HEK293 (cell line): ENCODE measurements at regions not wholly inside any gene's neighbourhood (a gene's known extent, or its start where the extent isn't known, plus 50 kb on each side); places are given as distances from the start of the nearest gene placed in this dataset.

Experiments used
- CTCF ChIA-PET: fragments of 350-600 bp; formaldehyde crosslinking; extraction: SDS; loops from one replicate; lab custom pipeline; 2021; ENCODE audit warnings: antibody characterized with exemption; lab: Yijun Ruan, JAX
- POLR2A ChIA-PET: fragments of 300-600 bp; formaldehyde crosslinking; extraction: SDS; loops from one replicate; lab custom pipeline; 2020; ENCODE audit warnings: antibody characterized with exemption, inconsistent platforms; lab: Yijun Ruan, JAX
- H3K27ac ChIP-seq: fragments of 200-500 bp; sonication (Bioruptor generic); 2 replicates; pipeline ENCODE4 v1.5.1; 2014; ENCODE audit warnings: low read depth, low read length, control low read depth, inconsistent platforms; ENCODE audit errors: extremely low read depth
- H3K36me3 ChIP-seq, 2 experiments: fragments of 200-500 bp in 1 of 2; sonication (Bioruptor generic) in 1 of 2; 1 replicate in 1 of 2; 2 replicates in 1 of 2; pipeline ENCODE4 v1.5.1; 2014 to 2017; ENCODE audit warnings: inconsistent platforms in 2 of 2, low read length in 2 of 2; ENCODE audit not compliant: control insufficient read depth in 2 of 2, insufficient read depth in 1 of 2
- H3K4me1 ChIP-seq: fragments of 200-500 bp; sonication (Bioruptor generic); 2 replicates; pipeline ENCODE4 v1.5.1; 2014; ENCODE audit warnings: mild to moderate bottlenecking, low read length, inconsistent platforms; ENCODE audit not compliant: control insufficient read depth, insufficient read depth
- H3K4me3 ChIP-seq: 2 replicates; pipeline ENCODE4 v1.5.1; 2011; ENCODE audit warnings: low read depth, mild to moderate bottlenecking, control low read depth, low read length, moderate library complexity
- H3K9me3 ChIP-seq: fragments of 200-500 bp; sonication (Bioruptor generic); 2 replicates; pipeline ENCODE4 v1.5.1; 2014; ENCODE audit warnings: low read depth, low read length, inconsistent platforms; ENCODE audit not compliant: control insufficient read depth, insufficient read depth
- KLF10 ChIP-seq: fragments of 450-650 bp; IDR thresholded peaks from 2 replicates; pipeline ENCODE4 v1.5.1; 2018; ENCODE audit warnings: missing biosample characterization, mild to moderate bottlenecking, missing genetic modification characterization
- KLF16 ChIP-seq: fragments of 450-650 bp; formaldehyde crosslinking; IDR thresholded peaks from 2 replicates; pipeline ENCODE4 v1.5.1; 2017; ENCODE audit warnings: missing biosample characterization, missing genetic modification characterization
- MZF1 ChIP-seq: fragments of 450-650 bp; formaldehyde crosslinking; IDR thresholded peaks from 2 replicates; pipeline ENCODE4 v1.5.1; 2017; ENCODE audit warnings: missing biosample characterization, missing genetic modification characterization, borderline replicate concordance
- OSR2 ChIP-seq: fragments of 450-650 bp; formaldehyde crosslinking; IDR thresholded peaks from 2 replicates; pipeline ENCODE4 v1.5.1; 2016; ENCODE audit warnings: missing biosample characterization, missing genetic modification characterization
- SALL2 ChIP-seq: fragments of 450-650 bp; formaldehyde crosslinking; IDR thresholded peaks from 2 replicates; pipeline ENCODE4 v1.5.0; 2017; ENCODE audit warnings: missing biosample characterization, mild to moderate bottlenecking, missing genetic modification characterization, borderline replicate concordance
- YY2 ChIP-seq: fragments of 450-650 bp; formaldehyde crosslinking; IDR thresholded peaks from 2 replicates; pipeline ENCODE4 v1.5.1; 2016; ENCODE audit warnings: missing biosample characterization, missing genetic modification characterization
- ZBTB17 ChIP-seq: fragments of 450-650 bp; formaldehyde crosslinking; IDR thresholded peaks from 2 replicates; pipeline ENCODE4 v1.5.1; 2016; ENCODE audit warnings: missing biosample characterization, missing genetic modification characterization
- ZBTB21 ChIP-seq: fragments of 450-650 bp; formaldehyde crosslinking; IDR thresholded peaks from 2 replicates; pipeline ENCODE4 v1.5.1; 2017; ENCODE audit warnings: missing biosample characterization, missing genetic modification characterization
- ZFP37 ChIP-seq: fragments of 450-650 bp; formaldehyde crosslinking; IDR thresholded peaks from 2 replicates; pipeline ENCODE4 v1.5.1; 2016; ENCODE audit warnings: missing biosample characterization, missing genetic modification characterization
- ZIC2 ChIP-seq: fragments of 450-650 bp; formaldehyde crosslinking; IDR thresholded peaks from 2 replicates; pipeline ENCODE4 v1.5.1; 2016; ENCODE audit warnings: missing biosample characterization, missing genetic modification characterization
- ZNF133 ChIP-seq: fragments of 450-650 bp; formaldehyde crosslinking; IDR thresholded peaks from 2 replicates; pipeline ENCODE4 v1.5.1; 2016; ENCODE audit warnings: missing biosample characterization, missing genetic modification characterization
- ZNF138 ChIP-seq: fragments of 450-650 bp; formaldehyde crosslinking; IDR thresholded peaks from 2 replicates; pipeline ENCODE4 v1.5.1; 2016; ENCODE audit warnings: missing biosample characterization, missing genetic modification characterization, borderline replicate concordance
- ZNF140 ChIP-seq: fragments of 450-650 bp; formaldehyde crosslinking; IDR thresholded peaks from 2 replicates; pipeline ENCODE4 v1.5.1; 2016; ENCODE audit warnings: missing biosample characterization, missing genetic modification characterization
- ZNF146 ChIP-seq: fragments of 450-650 bp; formaldehyde crosslinking; IDR thresholded peaks from 2 replicates; pipeline ENCODE4 v1.5.1; 2016; ENCODE audit warnings: missing biosample characterization, missing genetic modification characterization
- ZNF223 ChIP-seq: fragments of 450-650 bp; formaldehyde crosslinking; IDR thresholded peaks from 2 replicates; pipeline ENCODE4 v1.5.1; 2016; ENCODE audit warnings: missing biosample characterization, missing genetic modification characterization
- ZNF239 ChIP-seq: fragments of 450-650 bp; formaldehyde crosslinking; IDR thresholded peaks from 2 replicates; pipeline ENCODE4 v1.5.1; 2016; ENCODE audit warnings: missing biosample characterization, missing genetic modification characterization
- ZNF274 ChIP-seq, 2 experiments: fragments of 200-500 bp in 1 of 2; fragments of 450-650 bp in 1 of 2; sonication (Bioruptor generic) in 1 of 2; formaldehyde crosslinking in 1 of 2; IDR thresholded peaks; 2 replicates each; pipeline versions ENCODE4 v1.5.1 to v1.6.1; 2014 to 2016; ENCODE audit warnings: borderline replicate concordance in 1 of 2, inconsistent platforms in 1 of 2, low read length in 1 of 2, missing biosample characterization in 1 of 2, missing genetic modification characterization in 1 of 2
- ZNF335 ChIP-seq: fragments of 450-650 bp; formaldehyde crosslinking; conservative IDR thresholded peaks from 2 replicates; pipeline ENCODE4 v1.5.1; 2016; ENCODE audit warnings: missing biosample characterization, missing genetic modification characterization
- ZNF350 ChIP-seq: fragments of 450-650 bp; formaldehyde crosslinking; IDR thresholded peaks from 2 replicates; pipeline ENCODE4 v1.5.0; 2017; ENCODE audit warnings: missing biosample characterization, mild to moderate bottlenecking, missing genetic modification characterization
- ZNF416 ChIP-seq: fragments of 450-650 bp; formaldehyde crosslinking; IDR thresholded peaks from 2 replicates; pipeline ENCODE4 v1.5.1; 2016; ENCODE audit warnings: missing biosample characterization, missing genetic modification characterization
- ZNF449 ChIP-seq: fragments of 450-650 bp; formaldehyde crosslinking; IDR thresholded peaks from 2 replicates; pipeline ENCODE4 v1.5.1; 2017; ENCODE audit warnings: missing biosample characterization, mild to moderate bottlenecking, missing genetic modification characterization, moderate library complexity
- ZNF529 ChIP-seq: fragments of 450-650 bp; formaldehyde crosslinking; IDR thresholded peaks from 2 replicates; pipeline ENCODE4 v1.5.1; 2017; ENCODE audit warnings: missing genetic modification characterization, missing biosample characterization; ENCODE audit not compliant: insufficient replicate concordance
- ZNF555 ChIP-seq: fragments of 450-650 bp; formaldehyde crosslinking; conservative IDR thresholded peaks from 2 replicates; pipeline ENCODE4 v1.5.1; 2017; ENCODE audit warnings: missing biosample characterization, mild to moderate bottlenecking, missing genetic modification characterization, inconsistent platforms
- ZNF560 ChIP-seq: fragments of 450-650 bp; formaldehyde crosslinking; IDR thresholded peaks from 2 replicates; pipeline ENCODE4 v1.5.1; 2017; ENCODE audit warnings: missing biosample characterization, missing genetic modification characterization, borderline replicate concordance
- ZNF571 ChIP-seq: fragments of 450-650 bp; formaldehyde crosslinking; IDR thresholded peaks from 2 replicates; pipeline ENCODE4 v1.5.0; 2017; ENCODE audit warnings: missing biosample characterization, missing genetic modification characterization
- ZNF610 ChIP-seq: fragments of 450-650 bp; formaldehyde crosslinking; IDR thresholded peaks from 2 replicates; pipeline ENCODE4 v1.5.1; 2016; ENCODE audit warnings: missing biosample characterization, missing genetic modification characterization, borderline replicate concordance
- ZNF626 ChIP-seq: fragments of 450-650 bp; sonication (Bioruptor Pico); formaldehyde crosslinking; IDR thresholded peaks from 2 replicates; pipeline ENCODE4 v1.5.1; 2018; ENCODE audit warnings: missing biosample characterization, missing genetic modification characterization, inconsistent platforms
- ZNF692 ChIP-seq: fragments of 450-650 bp; formaldehyde crosslinking; IDR thresholded peaks from 2 replicates; pipeline ENCODE4 v1.5.1; 2016; ENCODE audit warnings: missing biosample characterization, missing genetic modification characterization
- TF ChIP-seq, protein P1 (sequence below): fragments of 450-650 bp; formaldehyde crosslinking; IDR thresholded peaks from 2 replicates; pipeline ENCODE4 v1.5.1; 2016; ENCODE audit warnings: missing biosample characterization, missing genetic modification characterization
- TF ChIP-seq, protein P2 (sequence below): fragments of 450-650 bp; formaldehyde crosslinking; IDR thresholded peaks from 2 replicates; pipeline ENCODE4 v1.5.1; 2016; ENCODE audit warnings: missing biosample characterization, missing genetic modification characterization, low read depth

GRCh38 chr16:64731891-64732290, 390.0 kb downstream of the CDH11 start:
- ChIA-PET POLR2A (no interaction called here), CTCF (no interaction called here)
- TF ChIP-seq ZNF239 (tag by site-specific recombination), result no peak
- TF ChIP-seq ZNF610 (tag by site-specific recombination), result no peak
- no peak for TF ChIP-seq ZIC2
- TF ChIP-seq ZNF626 (tag by site-specific recombination), result no peak
- TF ChIP-seq KLF10 (tag by site-specific recombination), result no peak
- no peak for TF ChIP-seq ZBTB21 (tag by site-specific recombination)
- TF ChIP-seq ZNF140, result no peak
- no peak for TF ChIP-seq OSR2 (tag by site-specific recombination)
- TF ChIP-seq MZF1 (tag by site-specific recombination), result no peak
- no peak for TF ChIP-seq ZNF138 (tag by site-specific recombination)
- TF ChIP-seq ZNF274 (IDR thresholded peaks at IDR 0.05; ENCODE audit: low read length), result no peak
- TF ChIP-seq ZNF274 (tag by site-specific recombination; IDR thresholded peaks at IDR 0.05; ENCODE audit: borderline replicate concordance), result no peak
- no peak for TF ChIP-seq YY2 (tag by site-specific recombination)
- TF ChIP-seq ZNF223, result no peak
- TF ChIP-seq ZFP37 (tag by site-specific recombination), result no peak
- no peak for TF ChIP-seq KLF16 (tag by site-specific recombination)
- TF ChIP-seq, protein P1, sequence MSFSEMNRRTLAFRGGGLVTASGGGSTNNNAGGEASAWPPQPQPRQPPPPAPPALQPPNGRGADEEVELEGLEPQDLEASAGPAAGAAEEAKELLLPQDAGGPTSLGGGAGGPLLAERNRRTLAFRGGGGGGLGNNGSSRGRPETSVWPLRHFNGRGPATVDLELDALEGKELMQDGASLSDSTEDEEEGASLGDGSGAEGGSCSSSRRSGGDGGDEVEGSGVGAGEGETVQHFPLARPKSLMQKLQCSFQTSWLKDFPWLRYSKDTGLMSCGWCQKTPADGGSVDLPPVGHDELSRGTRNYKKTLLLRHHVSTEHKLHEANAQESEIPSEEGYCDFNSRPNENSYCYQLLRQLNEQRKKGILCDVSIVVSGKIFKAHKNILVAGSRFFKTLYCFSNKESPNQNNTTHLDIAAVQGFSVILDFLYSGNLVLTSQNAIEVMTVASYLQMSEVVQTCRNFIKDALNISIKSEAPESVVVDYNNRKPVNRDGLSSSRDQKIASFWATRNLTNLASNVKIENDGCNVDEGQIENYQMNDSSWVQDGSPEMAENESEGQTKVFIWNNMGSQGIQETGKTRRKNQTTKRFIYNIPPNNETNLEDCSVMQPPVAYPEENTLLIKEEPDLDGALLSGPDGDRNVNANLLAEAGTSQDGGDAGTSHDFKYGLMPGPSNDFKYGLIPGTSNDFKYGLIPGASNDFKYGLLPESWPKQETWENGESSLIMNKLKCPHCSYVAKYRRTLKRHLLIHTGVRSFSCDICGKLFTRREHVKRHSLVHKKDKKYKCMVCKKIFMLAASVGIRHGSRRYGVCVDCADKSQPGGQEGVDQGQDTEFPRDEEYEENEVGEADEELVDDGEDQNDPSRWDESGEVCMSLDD, result no peak
- TF ChIP-seq ZNF555 (tag by site-specific recombination), result no peak
- no peak for TF ChIP-seq ZNF449 (tag by site-specific recombination)
- no peak for TF ChIP-seq ZNF529
- no peaks in the 10 kb centered on the region for H3K9me3 ChIP-seq
- H3K4me1 ChIP-seq, result no peaks in the 10 kb centered on the region
- H3K4me3 ChIP-seq, result no peak overlapping the region
- H3K27ac ChIP-seq, result no peak overlapping the region
- H3K36me3 ChIP-seq, result no peaks in the 10 kb centered on the region

DNA sequence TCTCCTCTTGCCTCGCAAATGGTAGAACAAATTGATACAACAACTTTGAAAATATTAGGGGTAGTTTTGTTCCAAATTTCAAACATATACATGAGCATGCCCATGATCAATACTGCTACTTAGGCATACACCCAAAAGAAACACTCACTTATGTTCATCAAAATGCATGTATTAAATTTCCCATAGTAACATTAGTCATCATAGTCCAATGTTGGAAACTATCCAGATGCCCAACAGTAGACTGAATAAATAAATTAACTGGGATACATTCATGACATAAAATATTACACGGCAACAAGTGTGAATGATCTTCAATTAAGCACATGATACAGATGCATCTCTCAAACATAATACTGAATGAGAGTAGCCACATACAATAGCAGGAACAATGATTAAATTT, 391.6 kb downstream of the CDH11 start:
- POLR2A ChIA-PET, result no interaction called here
- CTCF ChIA-PET, result no interaction called here
- TF ChIP-seq ZNF571 (no peak), ZNF560 (tag by site-specific recombination) (no peak), ZNF692 (tag by site-specific recombination) (no peak), ZNF335 (no peak), ZNF416 (tag by site-specific recombination) (no peak), ZBTB17 (tag by site-specific recombination) (no peak), ZNF350 (tag by site-specific recombination) (no peak), SALL2 (tag by site-specific recombination) (no peak), ZNF146 (tag by site-specific recombination) (no peak), ZNF133 (tag by site-specific recombination) (no peak)
- TF ChIP-seq, protein P2, sequence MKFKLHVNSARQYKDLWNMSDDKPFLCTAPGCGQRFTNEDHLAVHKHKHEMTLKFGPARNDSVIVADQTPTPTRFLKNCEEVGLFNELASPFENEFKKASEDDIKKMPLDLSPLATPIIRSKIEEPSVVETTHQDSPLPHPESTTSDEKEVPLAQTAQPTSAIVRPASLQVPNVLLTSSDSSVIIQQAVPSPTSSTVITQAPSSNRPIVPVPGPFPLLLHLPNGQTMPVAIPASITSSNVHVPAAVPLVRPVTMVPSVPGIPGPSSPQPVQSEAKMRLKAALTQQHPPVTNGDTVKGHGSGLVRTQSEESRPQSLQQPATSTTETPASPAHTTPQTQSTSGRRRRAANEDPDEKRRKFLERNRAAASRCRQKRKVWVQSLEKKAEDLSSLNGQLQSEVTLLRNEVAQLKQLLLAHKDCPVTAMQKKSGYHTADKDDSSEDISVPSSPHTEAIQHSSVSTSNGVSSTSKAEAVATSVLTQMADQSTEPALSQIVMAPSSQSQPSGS, result no peak

More for the DNA sequence above, 391.6 kb downstream of the CDH11 start:
- no peaks in the 10 kb centered on the region for H3K4me1 ChIP-seq
- no peaks in the 10 kb centered on the region for H3K9me3 ChIP-seq
- H3K27ac ChIP-seq, result no peak overlapping the region
- H3K4me3 ChIP-seq, result no peak overlapping the region
- H3K36me3 ChIP-seq, result no peaks in the 10 kb centered on the region
